ENCODE measurements at regions not wholly inside any gene's neighbourhood (a gene's known extent, or its start where the extent isn't known, plus 50 kb on each side); places are given as distances from the start of the nearest gene placed in this dataset.

- no peak for DNase-seq (ENCODE audit: low spot score)
These were observed 201.7 kb upstream of the CWC22 start for GRCh38 chr2:180208841-180209240.

- no peak for DNase-seq (ENCODE audit: low spot score)
These were observed 198.6 kb upstream of the CWC22 start for GRCh38 chr2:180205621-180206235.

- no peak for DNase-seq (ENCODE audit: low spot score)
These were observed 196.9 kb upstream of the CWC22 start for GRCh38 chr2:180203972-180204371.

DNA sequence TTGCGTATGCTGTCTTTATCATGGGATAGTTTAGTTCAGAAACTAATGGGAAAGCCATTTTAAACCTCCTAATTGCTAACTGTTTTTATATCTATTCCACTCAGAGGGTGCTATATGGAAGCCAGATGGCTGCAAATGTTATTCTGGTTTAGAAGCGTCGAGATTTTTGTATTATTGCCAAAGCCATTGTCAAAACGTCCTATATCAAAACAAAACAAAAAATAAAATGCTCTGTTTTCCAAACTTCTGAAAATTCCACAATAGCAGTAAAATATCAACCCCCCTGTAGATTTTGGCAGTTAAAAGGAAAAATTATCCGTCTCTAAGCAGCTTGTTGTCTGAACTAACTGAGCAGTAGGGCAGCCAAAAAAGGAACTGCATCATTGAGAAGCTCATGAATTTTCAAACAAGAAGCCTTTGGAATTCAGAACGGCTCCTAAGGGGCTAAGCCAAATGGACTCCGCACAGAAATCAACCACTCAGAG is 195.4 kb upstream of the CWC22 start:
- no peak for DNase-seq (ENCODE audit: low spot score)

GRCh38 chr2:180196419-180196977 is 189.4 kb upstream of the CWC22 start:
- no peak for DNase-seq (ENCODE audit: low spot score)

GRCh38 chr2:180195847-180196246 is 188.8 kb upstream of the CWC22 start:
- no peak for DNase-seq (ENCODE audit: low spot score)

GRCh38 chr2:180191432-180192124 is 184.5 kb upstream of the CWC22 start:
- DNase-seq (ENCODE audit: low spot score): no peak

GRCh38 chr2:180190851-180191250 is 183.8 kb upstream of the CWC22 start:
- DNase-seq (ENCODE audit: low spot score): no peak

GRCh38 chr2:180187611-180188010 is 180.5 kb upstream of the CWC22 start:
- DNase-seq (ENCODE audit: low spot score): no peak

DNA sequence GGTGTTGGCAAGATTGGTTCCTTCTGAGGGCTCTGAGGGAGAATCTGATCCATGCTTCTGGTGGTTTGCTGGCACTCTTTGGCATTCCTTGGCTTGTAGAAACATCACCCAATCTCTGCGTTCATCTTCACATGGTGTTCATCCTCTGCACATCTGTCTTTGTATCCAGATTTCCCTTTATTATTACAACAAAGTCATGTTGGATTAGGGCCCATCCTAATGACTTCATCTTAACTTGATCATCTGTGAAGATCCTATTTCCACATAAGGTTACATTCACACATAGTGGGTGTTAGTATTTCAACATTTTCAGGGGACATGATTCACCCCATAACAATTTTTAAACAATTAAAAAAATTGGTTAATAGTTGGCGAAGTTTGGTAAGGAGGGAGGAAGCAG is 177.4 kb upstream of the CWC22 start:
- DNase-seq (ENCODE audit: low spot score): no peak

- DNase-seq (ENCODE audit: low spot score): no peak
These were observed 173.4 kb upstream of the CWC22 start for GRCh38 chr2:180180511-180180910.

- DNase-seq (ENCODE audit: low spot score): no peak
These were observed 170.4 kb upstream of the CWC22 start for GRCh38 chr2:180177534-180177933.

- DNase-seq (ENCODE audit: low spot score): no peak
These were observed 168.6 kb upstream of the CWC22 start for GRCh38 chr2:180175736-180176135.

GRCh38 chr2:180174580-180174979 is 167.5 kb upstream of the CWC22 start:
- DNase-seq (ENCODE audit: low spot score): no peak

- DNase-seq (ENCODE audit: low spot score): no peak
These were observed 162.4 kb upstream of the CWC22 start for GRCh38 chr2:180169474-180169873.

DNA sequence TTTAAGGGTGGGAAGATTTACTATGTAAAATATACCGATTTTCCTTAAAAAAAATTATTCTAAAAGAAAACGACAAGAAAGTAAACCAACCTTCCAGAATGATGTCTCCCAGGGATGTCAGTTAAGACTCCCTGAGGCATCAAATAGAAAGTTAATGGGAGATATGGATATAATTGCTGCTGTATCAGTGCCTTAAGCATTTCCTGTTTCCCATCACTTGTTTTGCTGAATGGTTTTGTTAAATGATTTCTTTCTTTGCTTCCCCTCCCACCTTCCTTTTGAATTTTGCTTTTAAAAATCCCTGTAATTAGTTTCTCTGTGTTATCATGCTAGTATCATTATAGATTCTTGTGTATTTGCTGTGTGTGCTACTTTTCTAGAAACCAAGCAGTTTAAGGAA is 154.3 kb upstream of the CWC22 start:
- DNase-seq (ENCODE audit: low spot score): no peak

DNA sequence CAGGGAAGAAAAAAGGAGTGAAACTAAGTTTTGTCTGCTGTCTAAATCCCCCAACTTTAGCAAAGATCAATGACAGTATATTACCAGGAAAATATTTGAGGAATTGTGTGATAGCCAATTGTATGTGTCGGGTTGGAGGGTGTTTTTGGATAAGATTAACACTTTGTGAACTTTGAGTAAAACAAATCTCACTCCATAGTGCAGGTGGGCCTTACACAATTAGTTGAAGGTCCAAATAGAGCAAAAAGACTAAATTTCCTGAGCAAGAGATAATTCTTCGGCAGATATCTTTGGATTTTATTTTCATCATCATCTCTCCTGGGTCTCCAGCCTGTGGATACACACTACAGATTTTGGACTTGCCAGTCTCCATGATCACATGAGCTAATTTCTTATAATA is 152.8 kb upstream of the CWC22 start:
- no peak for DNase-seq (ENCODE audit: low spot score)

GRCh38 chr2:180158961-180159360 is 151.9 kb upstream of the CWC22 start:
- DNase-seq (ENCODE audit: low spot score): no peak

DNA sequence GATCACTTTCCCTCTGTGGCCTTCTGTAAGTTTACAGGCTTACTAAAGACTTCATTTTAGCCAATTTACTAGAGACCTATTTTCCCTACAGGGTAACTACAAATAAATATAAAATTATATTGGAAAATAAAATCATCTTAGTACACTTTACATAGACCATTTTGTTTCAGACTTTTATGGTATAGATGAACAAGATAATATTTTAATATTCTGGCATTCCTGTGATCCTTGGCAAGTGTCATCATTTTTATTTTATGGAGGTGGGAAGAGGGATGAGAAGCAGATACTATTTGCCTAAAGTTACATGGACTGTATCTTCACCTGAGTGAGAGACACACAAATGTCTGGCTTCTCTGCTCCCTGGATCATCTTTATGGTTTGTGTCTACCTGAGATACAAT is 149.6 kb upstream of the CWC22 start:
- no peak for DNase-seq (ENCODE audit: low spot score)

DNA sequence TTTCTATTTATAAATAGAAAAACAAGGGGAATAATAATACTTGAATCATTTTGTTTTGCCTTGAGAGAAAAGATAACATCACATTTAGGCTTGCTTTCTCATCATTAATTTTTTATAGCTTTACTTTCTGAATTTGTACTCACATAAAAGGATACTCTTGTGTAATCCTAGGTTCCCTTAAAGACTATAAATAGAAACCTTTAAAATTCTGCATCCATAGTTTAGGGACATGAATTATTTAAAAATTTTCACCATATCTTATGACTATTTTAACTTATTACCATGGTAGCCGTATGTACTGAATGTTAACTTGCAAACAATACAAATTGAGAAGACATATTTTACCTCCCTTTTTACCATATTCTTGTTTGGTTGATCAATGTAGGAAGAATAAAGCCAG is 143.5 kb upstream of the CWC22 start:
- no peak for DNase-seq (ENCODE audit: low spot score)

DNA sequence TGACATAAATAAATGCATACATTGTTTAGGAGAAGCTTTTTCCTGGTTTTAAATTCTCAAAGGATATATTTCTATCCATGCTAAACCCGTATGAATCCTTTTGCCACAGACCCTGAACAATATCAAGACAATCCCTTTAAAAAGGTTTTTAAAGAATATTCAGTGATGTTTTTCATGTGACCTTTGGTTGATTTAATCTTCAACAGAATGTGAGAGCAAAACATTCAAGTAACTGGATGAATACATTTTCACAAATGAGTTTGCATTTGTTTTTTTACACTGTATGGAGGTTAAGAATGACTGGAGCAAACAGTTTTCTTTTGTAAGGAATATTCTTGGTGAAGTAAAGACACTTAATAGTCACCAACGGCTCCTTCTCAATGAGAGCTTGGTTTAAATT is 139.4 kb upstream of the CWC22 start:
- no peak for DNase-seq (ENCODE audit: low spot score)

DNA sequence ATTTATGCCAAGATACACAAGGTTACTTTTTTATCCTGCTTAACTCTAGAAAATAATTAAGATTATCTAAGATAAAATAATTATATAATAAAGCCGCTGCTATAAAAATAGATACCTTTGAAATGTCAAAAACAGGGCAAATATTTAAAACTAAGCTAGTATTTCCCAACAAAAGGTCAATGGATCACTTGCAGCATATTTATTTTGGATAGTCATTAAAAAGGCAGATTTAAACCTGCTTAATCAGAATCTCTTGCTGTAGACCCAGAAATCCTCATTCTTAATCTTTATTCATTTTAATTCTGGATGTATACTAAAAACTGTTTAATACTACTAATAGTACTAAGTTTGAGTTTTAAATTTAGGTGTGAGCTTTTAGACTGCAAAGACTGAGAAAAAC is 139.0 kb upstream of the CWC22 start:
- no peak for DNase-seq (ENCODE audit: low spot score)

- no peak for DNase-seq (ENCODE audit: low spot score)
These were observed 138.1 kb upstream of the CWC22 start for GRCh38 chr2:180145163-180145562.

GRCh38 chr2:180144338-180144813 is 137.3 kb upstream of the CWC22 start:
- DNase-seq (ENCODE audit: low spot score): no peak
